Type B pancreatic cell (in vitro differentiated cells): ENCODE measurements at regions not wholly inside any gene's neighbourhood (a gene's known extent, or its start where the extent isn't known, plus 50 kb on each side); places are given as distances from the start of the nearest gene placed in this dataset.
A peak's percentile ranks its signal among the peaks of the same experiment; 100 is the strongest.
"Not testable (repeated sequence)": the region's sequence is repeated elsewhere in the genome, so short reads cannot be mapped to it uniquely, and the experiment has no call there.

ENCODE experiments used
- DNase-seq: peaks from one replicate; pipeline ENCODE4 v3.0.0; 2021; ENCODE audit warnings: mixed read lengths; ENCODE audit not compliant: unreplicated experiment; ENCODE audit errors: extremely low spot score
- H3K27ac Mint-ChIP-seq: 2 replicates; pipeline ENCODE4 v1.8.0; 2021; ENCODE audit warnings: mild to moderate bottlenecking, mixed read lengths
- H3K27me3 Mint-ChIP-seq: 2 replicates; pipeline ENCODE4 v1.8.0; 2021; ENCODE audit warnings: mixed read lengths
- H3K36me3 Mint-ChIP-seq: 2 replicates; pipeline ENCODE4 v1.8.0; 2021; ENCODE audit warnings: mixed read lengths
- H3K4me1 Mint-ChIP-seq: one replicate; pipeline ENCODE4 v1.8.0; 2021; ENCODE audit warnings: mixed read lengths; ENCODE audit not compliant: unreplicated experiment
- H3K4me3 Mint-ChIP-seq: 2 replicates; pipeline ENCODE4 v1.8.0; 2021; ENCODE audit warnings: mild to moderate bottlenecking, mixed read lengths
- H3K9me3 Mint-ChIP-seq: 2 replicates; pipeline ENCODE4 v1.8.0; 2021; ENCODE audit warnings: mixed read lengths
- TF ChIP-seq, protein P1 (sequence below): fragments of 200-600 bp; sonication (generic); conservative IDR thresholded peaks from 2 replicates; pipeline ENCODE4 v1.5.0; 2021; ENCODE audit warnings: antibody characterized with exemption, mild to moderate bottlenecking

DNA sequence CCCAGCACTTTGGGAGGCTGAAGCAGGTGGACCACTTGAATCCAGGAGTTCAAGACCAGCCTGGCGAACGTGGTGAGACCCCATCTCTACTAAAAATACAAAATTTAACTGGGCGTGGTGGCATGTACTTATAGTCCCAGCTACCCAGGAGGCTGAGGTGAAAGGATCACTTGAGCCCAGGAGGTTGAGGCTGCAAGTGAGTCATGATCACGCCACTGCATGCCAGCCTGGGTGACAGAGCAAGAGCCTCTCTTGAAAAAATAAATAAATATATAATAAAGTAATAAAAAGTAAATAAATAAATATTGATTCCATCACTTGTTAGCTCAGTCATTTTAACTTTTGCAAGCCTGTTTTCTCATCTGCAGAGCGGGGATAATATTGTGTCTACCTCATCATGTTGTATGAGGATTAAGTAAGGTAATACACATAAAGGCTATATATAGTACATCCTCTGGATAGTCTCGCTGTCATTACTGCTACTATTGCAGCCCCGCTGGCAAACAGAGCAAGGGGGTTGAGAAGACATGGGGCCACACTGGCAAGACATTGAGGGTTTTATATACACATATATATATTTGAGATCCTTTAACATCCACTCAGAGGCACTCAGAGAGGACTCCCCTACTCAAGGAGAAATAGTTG is 210.9 kb downstream of the C9orf152 start:
- Mint-ChIP-seq H3K36me3 (no peaks in the 10 kb centered on the region), H3K27ac (no peak overlapping the region), H3K27me3 (no peaks in the 10 kb centered on the region), H3K4me3 (no peak overlapping the region), H3K9me3 (peaks cover 6% of the 10 kb centered on the region), H3K4me1 (no peaks in the 10 kb centered on the region)
- TF ChIP-seq, protein P1, sequence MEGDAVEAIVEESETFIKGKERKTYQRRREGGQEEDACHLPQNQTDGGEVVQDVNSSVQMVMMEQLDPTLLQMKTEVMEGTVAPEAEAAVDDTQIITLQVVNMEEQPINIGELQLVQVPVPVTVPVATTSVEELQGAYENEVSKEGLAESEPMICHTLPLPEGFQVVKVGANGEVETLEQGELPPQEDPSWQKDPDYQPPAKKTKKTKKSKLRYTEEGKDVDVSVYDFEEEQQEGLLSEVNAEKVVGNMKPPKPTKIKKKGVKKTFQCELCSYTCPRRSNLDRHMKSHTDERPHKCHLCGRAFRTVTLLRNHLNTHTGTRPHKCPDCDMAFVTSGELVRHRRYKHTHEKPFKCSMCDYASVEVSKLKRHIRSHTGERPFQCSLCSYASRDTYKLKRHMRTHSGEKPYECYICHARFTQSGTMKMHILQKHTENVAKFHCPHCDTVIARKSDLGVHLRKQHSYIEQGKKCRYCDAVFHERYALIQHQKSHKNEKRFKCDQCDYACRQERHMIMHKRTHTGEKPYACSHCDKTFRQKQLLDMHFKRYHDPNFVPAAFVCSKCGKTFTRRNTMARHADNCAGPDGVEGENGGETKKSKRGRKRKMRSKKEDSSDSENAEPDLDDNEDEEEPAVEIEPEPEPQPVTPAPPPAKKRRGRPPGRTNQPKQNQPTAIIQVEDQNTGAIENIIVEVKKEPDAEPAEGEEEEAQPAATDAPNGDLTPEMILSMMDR = no peak
- no peak for DNase-seq

DNA sequence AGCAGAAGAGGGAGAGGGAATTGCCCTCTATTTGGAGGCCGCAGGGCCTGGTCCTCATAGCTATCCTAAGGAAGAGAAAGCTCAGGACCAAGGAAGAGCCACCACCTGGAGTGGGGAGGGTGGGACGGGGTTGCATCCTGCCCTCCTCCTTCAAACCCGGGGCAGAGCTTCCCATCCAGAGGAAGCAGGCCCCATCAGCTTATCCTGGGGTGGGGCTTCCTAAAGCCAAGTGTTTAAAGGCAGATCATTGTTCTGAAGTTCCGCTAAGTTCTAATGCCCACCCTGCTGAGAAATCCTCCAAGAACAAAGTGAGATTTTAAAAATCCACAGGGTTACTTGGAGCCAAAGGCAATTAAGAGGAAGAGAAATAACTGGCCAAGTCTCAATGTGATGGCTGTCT is 210.3 kb downstream of the C9orf152 start:
- TF ChIP-seq, protein P1 = no peak
- no peaks in the 10 kb centered on the region for H3K36me3 Mint-ChIP-seq
- H3K27ac Mint-ChIP-seq = no peak overlapping the region
- no peaks in the 10 kb centered on the region for H3K4me1 Mint-ChIP-seq
- no peak overlapping the region for H3K4me3 Mint-ChIP-seq
- no peaks in the 10 kb centered on the region for H3K27me3 Mint-ChIP-seq
- DNase-seq = no peak
- H3K9me3 Mint-ChIP-seq = peaks cover 6% of the 10 kb centered on the region

DNA sequence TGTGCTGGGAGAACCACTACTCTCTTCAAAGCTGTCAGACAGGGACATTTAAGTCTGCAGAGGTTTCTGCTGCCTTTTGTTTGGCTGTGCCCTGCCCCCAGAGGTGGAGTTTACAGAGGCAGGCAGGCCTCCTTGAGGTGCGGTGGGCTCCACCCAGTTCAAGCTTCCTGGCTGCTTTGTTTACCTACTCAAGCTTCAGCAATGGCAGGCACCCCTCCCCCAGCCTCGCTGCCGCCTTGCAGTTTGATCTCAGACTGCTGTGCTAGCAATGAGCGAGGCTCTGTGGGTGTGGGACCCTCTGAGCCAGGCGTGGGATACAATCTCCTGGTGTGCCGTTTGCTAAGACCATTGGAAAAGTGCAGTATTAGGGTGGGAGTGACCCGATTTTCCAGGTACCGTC is 202.4 kb downstream of the C9orf152 start:
- not testable (repeated sequence) for H3K36me3 Mint-ChIP-seq, H3K27ac Mint-ChIP-seq, DNase-seq, H3K4me3 Mint-ChIP-seq, H3K4me1 Mint-ChIP-seq, H3K27me3 Mint-ChIP-seq
- H3K9me3 Mint-ChIP-seq = peaks cover 13% of the 10 kb centered on the region

DNA sequence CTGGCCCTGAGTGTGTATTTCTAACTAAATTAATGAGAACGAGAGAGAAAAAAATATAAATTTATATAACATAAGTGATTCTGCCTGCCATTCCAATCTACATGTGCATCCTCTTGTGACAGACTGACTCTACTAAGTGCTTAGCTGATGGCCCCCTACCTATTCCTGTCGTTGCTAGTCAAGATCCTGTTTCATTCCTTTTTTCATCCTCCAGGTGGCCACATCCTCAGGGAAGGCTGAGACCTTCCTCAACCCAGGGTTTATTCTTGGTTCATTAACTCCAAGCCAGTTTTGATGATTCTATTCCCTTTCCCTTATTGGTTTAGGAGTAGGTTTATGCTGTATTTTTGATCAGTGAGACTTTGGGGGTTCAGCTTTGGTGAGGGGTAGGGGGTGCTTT is 201.3 kb downstream of the C9orf152 start:
- H3K36me3 Mint-ChIP-seq = peaks cover 7% of the 10 kb centered on the region
- no peak overlapping the region for H3K4me3 Mint-ChIP-seq
- no peaks in the 10 kb centered on the region for H3K4me1 Mint-ChIP-seq
- H3K9me3 Mint-ChIP-seq = peaks cover 13% of the 10 kb centered on the region
- TF ChIP-seq, protein P1 = no peak
- no peak overlapping the region for H3K27ac Mint-ChIP-seq
- DNase-seq = no peak
- no peaks in the 10 kb centered on the region for H3K27me3 Mint-ChIP-seq

DNA sequence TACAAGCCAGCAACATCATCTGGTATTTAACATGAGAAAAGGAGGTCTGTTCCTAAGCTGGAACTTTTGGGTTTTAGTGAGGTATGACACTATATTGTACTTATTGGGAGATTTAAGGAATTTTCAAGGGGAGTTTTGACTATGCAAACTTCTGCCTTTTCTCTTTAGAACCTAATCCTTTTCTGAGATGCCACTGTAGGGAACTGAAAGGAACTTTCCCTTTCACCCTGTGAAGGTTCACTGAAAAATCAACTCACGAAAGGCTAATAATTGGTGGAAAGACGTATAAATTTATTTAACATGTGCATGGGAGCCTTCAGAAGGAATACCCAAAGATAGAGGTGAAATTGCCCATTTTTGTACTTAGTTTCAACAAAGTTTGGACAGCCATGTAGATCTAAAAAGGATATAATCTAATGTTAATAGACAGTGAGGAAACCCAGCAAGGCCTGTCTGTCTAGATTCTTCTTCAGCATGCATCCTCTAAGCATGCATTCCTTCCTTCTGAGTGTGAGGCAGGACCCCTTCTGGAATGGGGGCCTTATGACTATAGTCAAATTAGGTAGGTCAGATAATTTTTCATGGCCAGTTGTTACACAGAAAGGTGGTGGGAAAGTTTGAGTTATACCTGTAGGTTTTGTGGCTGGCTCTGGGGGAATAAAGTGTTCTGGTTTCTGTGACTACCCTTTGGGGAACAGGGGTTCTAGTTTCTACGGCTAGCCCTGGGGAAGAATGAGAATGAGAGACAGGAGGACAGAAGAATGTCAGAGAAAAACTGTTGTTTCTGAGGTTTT is 200.3 kb downstream of the C9orf152 start:
- H3K27ac Mint-ChIP-seq = peak overlapping the region; percentile 61
- no peak for DNase-seq
- H3K27me3 Mint-ChIP-seq = no peaks in the 10 kb centered on the region
- peak overlapping the region; percentile 40 for H3K4me3 Mint-ChIP-seq
- H3K4me1 Mint-ChIP-seq = no peaks in the 10 kb centered on the region
- H3K9me3 Mint-ChIP-seq = peaks cover 13% of the 10 kb centered on the region
- peaks cover 7% of the 10 kb centered on the region for H3K36me3 Mint-ChIP-seq
- TF ChIP-seq, protein P1 = no peak

DNA sequence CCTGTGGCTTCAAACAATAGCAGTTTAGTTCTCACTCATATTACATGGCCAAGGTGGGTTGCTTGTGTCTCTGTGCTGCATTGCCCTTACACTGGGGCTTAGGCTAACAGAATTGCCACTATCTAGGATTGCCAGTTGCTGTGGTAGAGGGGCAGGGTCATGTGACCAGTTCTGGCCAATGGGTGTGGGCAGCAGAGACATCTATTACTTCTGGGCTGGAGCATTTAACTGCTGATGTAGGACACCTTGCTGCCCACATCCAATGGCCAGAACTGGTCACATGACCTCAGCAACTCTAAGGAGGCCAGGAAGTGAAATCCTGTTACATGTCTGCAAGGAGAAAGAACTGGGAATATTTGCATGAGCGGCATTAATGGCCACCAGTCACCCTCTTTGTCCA is 199.3 kb downstream of the C9orf152 start:
- Mint-ChIP-seq H3K36me3 (peaks cover 7% of the 10 kb centered on the region), H3K27me3 (no peaks in the 10 kb centered on the region), H3K9me3 (peaks cover 13% of the 10 kb centered on the region), H3K4me3 (no peak overlapping the region), H3K27ac (no peak overlapping the region), H3K4me1 (no peaks in the 10 kb centered on the region)
- TF ChIP-seq, protein P1 = no peak
- no peak for DNase-seq
